ENCODE measurements at regions not wholly inside any gene's neighbourhood (a gene's known extent, or its start where the extent isn't known, plus 50 kb on each side); places are given as distances from the start of the nearest gene placed in this dataset.

- H4K8ac ChIP-seq (ENCODE audit: low read depth in 2 of 2, low read length in 2 of 2): peak overlapping the region; percentile 17 to 73
- peak overlapping the region; percentile 70 for H3K27ac ChIP-seq (ENCODE audit: insufficient read depth, low read length)
- ChIA-PET CTCF (interaction anchor here (1.2 kb wide), 1 partner anchor 219 kb away, joined by 3 read pairs; no protein-coding TSS in a partner anchor), POLR2A (ENCODE audit: unreplicated experiment) (interaction anchor here (0.6 kb wide), 1 partner anchor 206 kb away, joined by 5 read pairs; no protein-coding TSS in a partner anchor)
- peak overlapping the region; percentile 93 for H3K4ac ChIP-seq (ENCODE audit: low read depth, low read length)
- peak overlapping the region; percentile 77 for H3K56ac ChIP-seq (ENCODE audit: extremely low read depth, insufficient read depth, low read length)
- H2AFZ ChIP-seq (replicated peaks; ENCODE audit: low read length, poor library complexity): no peak overlapping the region
- intact Hi-C loops (cut with micrococcal nuclease) (loop anchor here (5.0 kb wide), 2 partner anchors 154 to 389 kb away; no protein-coding TSS in a partner anchor), dilution Hi-C loops (cut with HindIII; ENCODE audit: low sequenced_read_pairs, unreplicated experiment) (no loop called here), in situ Hi-C loops (cut with MboI; ENCODE audit: low sequenced_read_pairs) (no loop called here)
- no peak overlapping the region for H3K4me3 ChIP-seq (ENCODE audit: insufficient read depth, low read depth, low read length)
- H3K9me3 ChIP-seq (ENCODE audit: control insufficient read depth, insufficient read depth, low read length): no peaks in the 10 kb centered on the region
- peak overlapping the region; percentile 92 for H2BK20ac ChIP-seq (ENCODE audit: low read depth, low read length)
- H3K18ac ChIP-seq (ENCODE audit: low read depth, low read length): peak overlapping the region; percentile 89
- H2BK5ac ChIP-seq (ENCODE audit: low read depth, low read length, poor library complexity, severe bottlenecking): peak overlapping the region; percentile 87
- H2AK5ac ChIP-seq (ENCODE audit: low read depth, low read length): peak overlapping the region; percentile 72
- peak overlapping the region; percentile 95 for H2BK120ac ChIP-seq (ENCODE audit: low read depth, low read length)
- peak overlapping the region; percentile 59 for H2AK9ac ChIP-seq (replicated peaks; ENCODE audit: low read depth, low read length, poor library complexity)
- 90% methylated on average over 3 of the region's 5 CpGs; no CpG with 5 or more reads in 1 of the 2 experiments for WGBS, 2 experiments (ENCODE audit: extremely low coverage in 2 of 2, insufficient read length in 1 of 2)
- BruUV-seq (replicated peaks): no TSS peak
- peak overlapping the region; percentile 90 for H4K91ac ChIP-seq (ENCODE audit: insufficient read depth, low read depth, low read length)
- peak; percentile 37 for DNase-seq
- H3K27me3 ChIP-seq (ENCODE audit: control insufficient read depth, insufficient read depth, low read length): no peaks in the 10 kb centered on the region
- ATAC-seq (ENCODE audit: low read depth): no peak
- H4K20me1 ChIP-seq (ENCODE audit: insufficient read depth, low read length): no peaks in the 10 kb centered on the region
- peak overlapping the region; percentile 58 for H3K14ac ChIP-seq (replicated peaks; ENCODE audit: low read depth, low read length)
- H2BK15ac ChIP-seq (ENCODE audit: low read depth, low read length): peak overlapping the region; percentile 57; the same call in 2 of the 3 replicates
- H3K9ac ChIP-seq (ENCODE audit: low read depth, low read length): no peak overlapping the region; the same call in 1 of the 2 replicates
- no peaks in the 10 kb centered on the region for H3K36me3 ChIP-seq (ENCODE audit: control insufficient read depth, insufficient read depth, low read length)
- H3K23ac ChIP-seq (ENCODE audit: low read depth, low read length): peak overlapping the region; percentile 69
- H3K79me1 ChIP-seq (ENCODE audit: low read depth in 1 of 2, low read length in 2 of 2): no peaks in the 10 kb centered on the region
- H3K4me2 ChIP-seq (ENCODE audit: low read depth, low read length): no peak overlapping the region; the same call in 1 of the 2 replicates
- H3K9me1 ChIP-seq (ENCODE audit: insufficient read depth, low read length): peaks cover 6% of the 10 kb centered on the region; the same call in 1 of the 2 replicates
- peak overlapping the region; percentile 79 for H4K5ac ChIP-seq (ENCODE audit: low read depth, low read length)
- H3K4me1 ChIP-seq (ENCODE audit: control insufficient read depth, insufficient read depth, low read length): peaks cover 19% of the 10 kb centered on the region
- TF ChIP-seq ELK1 (IDR thresholded peaks at IDR 0.05; ENCODE audit: borderline replicate concordance, low read depth, low read length): no peak
- no peak for TF ChIP-seq RAD21 (IDR thresholded peaks at IDR 0.05; ENCODE audit: low read length)
- no peak for TF ChIP-seq MAFK (IDR thresholded peaks at IDR 0.05; ENCODE audit: low read depth, low read length)
- no peak for TF ChIP-seq CTCF (conservative IDR thresholded peaks at IDR 0.05; ENCODE audit: low read depth, low read length)
- TF ChIP-seq RCOR1 (IDR thresholded peaks at IDR 0.05; ENCODE audit: insufficient replicate concordance, low read length): no peak
- no peak for TF ChIP-seq FOS (IDR thresholded peaks at IDR 0.05; ENCODE audit: low read depth, low read length)
- TF ChIP-seq NFE2L2 (IDR thresholded peaks at IDR 0.05; ENCODE audit: low read depth, low read length): no peak
- TF ChIP-seq RFX5 (IDR thresholded peaks at IDR 0.05; ENCODE audit: low read depth, low read length): no peak
- TF ChIP-seq MAZ (IDR thresholded peaks at IDR 0.05; ENCODE audit: borderline replicate concordance, low read depth, low read length): no peak
- TF ChIP-seq POLR2A (IDR thresholded peaks at IDR 0.05; ENCODE audit: low read depth, low read length): no peak
- TF ChIP-seq SMC3 (IDR thresholded peaks at IDR 0.05; ENCODE audit: low read depth, low read length): no peak
- no peak for TF ChIP-seq MXI1 (IDR thresholded peaks at IDR 0.05; ENCODE audit: borderline replicate concordance, low read depth, low read length)
- TF ChIP-seq CHD1 (IDR thresholded peaks at IDR 0.05; ENCODE audit: low read depth, low read length): no peak
- no peak for TF ChIP-seq USF2 (IDR thresholded peaks at IDR 0.05; ENCODE audit: low read depth, low read length)
Observed at GRCh38 chr2:19141234-19142004, 217.0 kb downstream of the OSR1 start.

Measured in IMR-90 (cell line).